Kidney capillary endothelial cell (primary cell): ENCODE measurements at regions not wholly inside any gene's neighbourhood (a gene's known extent, or its start where the extent isn't known, plus 50 kb on each side); places are given as distances from the start of the nearest gene placed in this dataset.
"Not testable (repeated sequence)": the region's sequence is repeated elsewhere in the genome, so short reads cannot be mapped to it uniquely, and the experiment has no call there.

ENCODE experiments used
- DNase-seq: peaks from one replicate; pipeline ENCODE4 v3.0.0-alpha.2; 2018; ENCODE audit warnings: low spot score

GRCh38 chr9:119917175-119917574, 547.9 kb upstream of the BRINP1 start:
- no peak for DNase-seq

GRCh38 chr9:119907056-119907455, 537.8 kb upstream of the BRINP1 start:
- DNase-seq = peak; percentile 2

- peak; percentile 24 for DNase-seq
Measured at GRCh38 chr9:119905724-119906123, 536.5 kb upstream of the BRINP1 start.

GRCh38 chr9:119903851-119904250, 534.6 kb upstream of the BRINP1 start:
- DNase-seq = no peak

GRCh38 chr9:119902611-119903010, 533.4 kb upstream of the BRINP1 start:
- no peak for DNase-seq

GRCh38 chr9:119898316-119898715, 529.1 kb upstream of the BRINP1 start:
- DNase-seq = no peak

GRCh38 chr9:119884438-119884837, 515.2 kb upstream of the BRINP1 start:
- no peak for DNase-seq

- no peak for DNase-seq
Measured at GRCh38 chr9:119881898-119882297, 512.7 kb upstream of the BRINP1 start.

GRCh38 chr9:119880361-119880760, 511.1 kb upstream of the BRINP1 start:
- no peak for DNase-seq

GRCh38 chr9:119877306-119877705, 508.1 kb upstream of the BRINP1 start:
- DNase-seq = no peak

- no peak for DNase-seq
Measured at GRCh38 chr9:119873877-119874276, 504.6 kb upstream of the BRINP1 start.

GRCh38 chr9:119870251-119870650, 501.0 kb upstream of the BRINP1 start:
- DNase-seq = not testable (repeated sequence)

GRCh38 chr9:119868694-119869093, 499.5 kb upstream of the BRINP1 start:
- no peak for DNase-seq

- DNase-seq = no peak
Measured at GRCh38 chr9:119861842-119862241, 492.6 kb upstream of the BRINP1 start.

- no peak for DNase-seq
Measured at GRCh38 chr9:119859128-119859527, 489.9 kb upstream of the BRINP1 start.

- no peak for DNase-seq
Measured at GRCh38 chr9:119853126-119853525, 483.9 kb upstream of the BRINP1 start.

GRCh38 chr9:119852390-119852789, 483.2 kb upstream of the BRINP1 start:
- DNase-seq = no peak

- no peak for DNase-seq
Measured at GRCh38 chr9:119844431-119844830, 475.2 kb upstream of the BRINP1 start.

- DNase-seq = no peak
Measured at GRCh38 chr9:119841016-119841415, 471.8 kb upstream of the BRINP1 start.

- no peak for DNase-seq
Measured at GRCh38 chr9:119839888-119840287, 470.7 kb upstream of the BRINP1 start.

GRCh38 chr9:119838210-119838609, 469.0 kb upstream of the BRINP1 start:
- no peak for DNase-seq

GRCh38 chr9:119836036-119836435, 466.8 kb upstream of the BRINP1 start:
- no peak for DNase-seq

GRCh38 chr9:119834064-119834620, 464.9 kb upstream of the BRINP1 start:
- no peak for DNase-seq

- no peak for DNase-seq
Measured at GRCh38 chr9:119831309-119831708, 462.1 kb upstream of the BRINP1 start.

- no peak for DNase-seq
Measured at GRCh38 chr9:119829748-119830147, 460.5 kb upstream of the BRINP1 start.
